NT2/D1 (cell line): ENCODE measurements at regions not wholly inside any gene's neighbourhood (a gene's known extent, or its start where the extent isn't known, plus 50 kb on each side); places are given as distances from the start of the nearest gene placed in this dataset.

Source experiments
- YY1 ChIP-seq: IDR thresholded peaks from 2 replicates; pipeline ENCODE4 v1.6.1; 2011; ENCODE audit not compliant: insufficient read length, insufficient read depth
- ZNF274 ChIP-seq: IDR thresholded peaks from 2 replicates; pipeline ENCODE4 v1.6.1; 2011; ENCODE audit warnings: mild to moderate bottlenecking, low read depth, low read length

DNA sequence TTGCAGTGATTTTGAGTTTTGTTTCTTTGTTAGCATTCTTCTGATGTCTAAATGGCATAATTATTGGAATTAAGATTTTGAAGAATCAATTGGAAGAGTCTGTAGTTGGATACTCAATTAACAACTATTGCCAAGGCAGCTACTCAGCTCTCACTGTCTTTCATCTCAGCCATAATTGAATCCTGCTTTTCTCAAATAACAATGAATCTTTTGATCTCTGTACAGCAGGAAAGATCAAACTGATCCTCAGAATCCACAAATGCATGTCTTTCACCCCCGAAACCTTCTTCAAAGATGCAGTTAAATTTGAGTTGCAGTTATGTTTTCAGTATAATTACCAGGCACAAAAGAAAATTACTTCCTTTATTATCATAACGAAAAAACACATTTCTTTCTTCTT is 86.2 kb downstream of the MAD2L1 start:
- TF ChIP-seq ZNF274 (no peak), YY1 (no peak)
